Caco-2 (cell line): ENCODE measurements at regions not wholly inside any gene's neighbourhood (a gene's known extent, or its start where the extent isn't known, plus 50 kb on each side); places are given as distances from the start of the nearest gene placed in this dataset.
"Not testable (repeated sequence)": the region's sequence is repeated elsewhere in the genome, so short reads cannot be mapped to it uniquely, and the experiment has no call there.

Experiments
- BruUV-seq: library from RNA; stranded (reverse); fragments of 400-500 nt; replicated peaks from 2 replicates; lab custom pipeline; 2021; lab: Mats Ljungman, UMichigan
- CTCF ChIA-PET: fragments of 300-600 bp; sonication (Branson Sonifier 250); formaldehyde crosslinking; loops from one replicate; lab custom pipeline; 2022; ENCODE audit warnings: antibody characterized with exemption; lab: Charles Lee
- POLR2A ChIA-PET: fragments of 300-600 bp; sonication (Branson Sonifier 250); formaldehyde crosslinking; loops from one replicate; lab custom pipeline; 2022; ENCODE audit warnings: antibody characterized with exemption; lab: Charles Lee
- DNase-seq, 2 experiments: peaks; one replicate each; pipeline versions ENCODE4 v3.0.0 to v3.0.0-alpha.2; 2020 to 2022
- H3K27me3 ChIP-seq: replicated peaks from 2 replicates; pipeline ENCODE4 v1.6.0; 2011; ENCODE audit warnings: low read length; ENCODE audit not compliant: control insufficient read depth, insufficient read depth
- H3K36me3 ChIP-seq: 2 replicates; pipeline ENCODE4 v1.5.1; 2011; ENCODE audit warnings: low read length; ENCODE audit not compliant: control insufficient read depth, insufficient read depth
- H3K4me1 ChIP-seq: fragments of 250-450 bp; sonication (Bioruptor Pico); 2 replicates; pipeline ENCODE4 v1.5.1; 2020; ENCODE audit warnings: mild to moderate bottlenecking
- H3K4me3 ChIP-seq: 2 replicates; pipeline ENCODE4 v1.5.1; 2011; ENCODE audit warnings: low read depth, mild to moderate bottlenecking, control low read depth, low read length
- H3K9me3 ChIP-seq: fragments of 250-450 bp; sonication (Bioruptor Pico); 2 replicates; pipeline ENCODE4 v1.5.1; 2020; ENCODE audit warnings: mild to moderate bottlenecking, moderate library complexity
- H3K27ac Mint-ChIP-seq: one replicate; pipeline ENCODE4 v1.8.0; 2022; ENCODE audit warnings: mixed read lengths; ENCODE audit not compliant: unreplicated experiment
- H3K27me3 Mint-ChIP-seq: one replicate; pipeline ENCODE4 v1.8.0; 2022; ENCODE audit warnings: mixed read lengths; ENCODE audit not compliant: insufficient read depth, unreplicated experiment
- H3K36me3 Mint-ChIP-seq: one replicate; pipeline ENCODE4 v1.8.0; 2022; ENCODE audit warnings: mild to moderate bottlenecking, mixed read lengths; ENCODE audit not compliant: insufficient read depth, unreplicated experiment
- H3K4me1 Mint-ChIP-seq: one replicate; pipeline ENCODE4 v1.8.0; 2022; ENCODE audit warnings: low read depth, mixed read lengths; ENCODE audit not compliant: unreplicated experiment
- H3K4me3 Mint-ChIP-seq: one replicate; pipeline ENCODE4 v1.8.0; 2022; ENCODE audit warnings: mild to moderate bottlenecking, moderate library complexity, mixed read lengths; ENCODE audit not compliant: unreplicated experiment
- H3K9me3 Mint-ChIP-seq: one replicate; pipeline ENCODE4 v1.8.0; 2022; ENCODE audit warnings: mixed read lengths; ENCODE audit not compliant: unreplicated experiment
- intact Hi-C: fragments of 100-400 bp; cut with micrococcal nuclease; formaldehyde crosslinking; loops from one replicate; pipeline ENCODE4 v1.10.0; 2022; ENCODE audit not compliant: unreplicated experiment

DNA sequence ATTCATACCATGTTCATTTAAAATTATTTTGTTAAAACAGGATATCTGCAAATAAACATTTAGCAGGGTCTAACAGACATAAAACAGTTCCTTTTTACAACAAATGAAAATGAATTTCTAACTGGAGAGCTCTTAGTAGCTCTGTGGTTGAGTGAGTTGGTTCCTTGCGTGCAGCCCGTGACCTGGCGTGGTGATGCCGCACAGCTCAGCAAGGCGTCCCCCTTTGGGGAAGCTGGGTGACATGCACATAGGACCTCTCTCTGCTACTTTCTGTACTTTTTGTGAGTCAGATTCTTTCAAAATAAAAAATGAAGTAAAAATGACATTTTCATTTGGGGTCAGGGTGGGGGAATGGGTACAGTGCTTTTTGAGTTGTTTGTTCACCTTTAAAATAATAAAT, 75.9 kb downstream of the NPIPB11 start:
- H3K4me3 ChIP-seq, H3K27me3 Mint-ChIP-seq, intact Hi-C loops, H3K4me3 Mint-ChIP-seq, H3K36me3 Mint-ChIP-seq, H3K9me3 ChIP-seq, BruUV-seq, H3K36me3 ChIP-seq, H3K4me1 ChIP-seq, POLR2A ChIA-PET, H3K27me3 ChIP-seq, H3K9me3 Mint-ChIP-seq, H3K27ac Mint-ChIP-seq, CTCF ChIA-PET, DNase-seq, H3K4me1 Mint-ChIP-seq: not testable (repeated sequence)

DNA sequence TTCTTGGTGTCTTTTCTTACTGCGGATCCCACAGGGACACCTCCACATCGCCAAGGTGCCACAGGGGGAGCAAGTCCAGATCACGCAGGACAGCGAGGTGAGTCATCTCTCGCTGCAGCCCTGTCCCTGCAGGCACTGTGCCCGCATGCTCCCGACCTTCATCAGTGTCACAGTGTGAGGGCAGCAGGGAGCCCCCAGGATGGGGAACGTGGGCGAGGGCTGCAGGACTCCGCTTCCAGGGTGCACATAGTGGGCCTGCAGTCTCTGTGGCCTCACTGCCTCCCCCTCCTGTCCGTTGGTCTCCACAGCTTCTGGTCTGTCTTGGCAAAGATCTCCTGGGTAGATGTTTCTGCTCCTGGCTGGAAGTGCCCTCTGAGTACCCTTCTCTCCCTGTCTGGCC, 78.0 kb downstream of the NPIPB11 start:
- CTCF ChIA-PET, H3K27me3 ChIP-seq, intact Hi-C loops, H3K36me3 Mint-ChIP-seq, H3K4me3 ChIP-seq, H3K27me3 Mint-ChIP-seq, H3K9me3 ChIP-seq, H3K4me1 Mint-ChIP-seq, H3K36me3 ChIP-seq, H3K4me3 Mint-ChIP-seq, DNase-seq, BruUV-seq, H3K9me3 Mint-ChIP-seq, H3K4me1 ChIP-seq, H3K27ac Mint-ChIP-seq, POLR2A ChIA-PET: not testable (repeated sequence)

- H3K36me3 Mint-ChIP-seq, H3K4me1 Mint-ChIP-seq, H3K27ac Mint-ChIP-seq, H3K4me1 ChIP-seq, intact Hi-C loops, DNase-seq, POLR2A ChIA-PET, H3K36me3 ChIP-seq, H3K27me3 ChIP-seq, BruUV-seq, H3K9me3 ChIP-seq, H3K4me3 ChIP-seq, H3K9me3 Mint-ChIP-seq, CTCF ChIA-PET, H3K4me3 Mint-ChIP-seq, H3K27me3 Mint-ChIP-seq: not testable (repeated sequence)
Measured at GRCh38 chr16:29327631-29328408, 78.7 kb downstream of the NPIPB11 start.

- H3K36me3 ChIP-seq, H3K36me3 Mint-ChIP-seq, H3K27ac Mint-ChIP-seq, H3K4me3 Mint-ChIP-seq, CTCF ChIA-PET, POLR2A ChIA-PET, H3K4me1 ChIP-seq, H3K27me3 ChIP-seq, H3K4me1 Mint-ChIP-seq, intact Hi-C loops, H3K9me3 ChIP-seq, H3K4me3 ChIP-seq, DNase-seq, H3K9me3 Mint-ChIP-seq, H3K27me3 Mint-ChIP-seq, BruUV-seq: not testable (repeated sequence)
Measured at GRCh38 chr16:29326164-29327125, 80.1 kb downstream of the NPIPB11 start.

GRCh38 chr16:29323725-29324124, 82.8 kb downstream of the NPIPB11 start:
- H3K4me1 ChIP-seq, H3K9me3 ChIP-seq, H3K27me3 Mint-ChIP-seq, H3K27ac Mint-ChIP-seq, H3K4me3 Mint-ChIP-seq, H3K27me3 ChIP-seq, intact Hi-C loops, H3K36me3 Mint-ChIP-seq, POLR2A ChIA-PET, H3K36me3 ChIP-seq, H3K4me1 Mint-ChIP-seq, DNase-seq, CTCF ChIA-PET, H3K9me3 Mint-ChIP-seq, BruUV-seq, H3K4me3 ChIP-seq: not testable (repeated sequence)
